NCI-H748 treated with DMSO at 0.1 percent for 48 hours (cell line): ENCODE measurements at regions not wholly inside any gene's neighbourhood (a gene's known extent, or its start where the extent isn't known, plus 50 kb on each side); places are given as distances from the start of the nearest gene placed in this dataset.

Experiments used
- DNase-seq: peaks from one replicate; lab custom pipeline; 2025; lab: John Stamatoyannopoulos, UW

DNA sequence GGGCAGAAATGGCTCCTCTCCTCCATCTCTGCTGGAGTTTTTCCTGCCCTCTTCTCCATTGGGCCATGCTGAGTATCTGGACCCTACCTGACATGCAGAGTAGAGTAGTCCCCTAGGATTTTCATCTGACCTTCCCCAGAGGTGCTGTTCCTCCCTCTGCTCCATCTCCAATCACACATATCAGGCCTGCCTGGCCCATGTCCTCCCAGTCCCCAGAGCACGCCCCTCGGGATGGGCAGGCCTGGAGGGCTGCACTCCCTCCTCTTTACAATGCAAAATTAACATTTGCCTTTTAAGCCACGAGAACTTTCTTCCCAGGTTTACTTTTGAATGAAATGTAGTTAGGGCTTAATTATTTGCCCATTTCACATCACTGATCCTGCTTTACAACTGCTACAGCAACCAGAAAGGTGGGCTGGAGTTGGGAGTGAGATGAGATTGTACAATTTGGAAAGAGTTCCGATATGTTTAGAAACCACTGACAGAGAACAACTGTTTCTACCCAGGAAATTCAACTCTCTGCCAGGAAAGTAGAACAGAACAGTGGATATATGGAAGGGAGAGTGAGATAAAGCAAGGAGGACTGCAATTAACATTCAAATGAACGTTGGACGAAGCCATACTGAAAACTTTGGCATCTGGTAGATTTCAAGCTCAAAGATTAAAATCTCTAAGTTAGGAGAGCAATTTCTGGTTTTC, 184.0 kb upstream of the HABP2 start:
- no peak for DNase-seq

GRCh38 chr10:113369365-113369694, 183.5 kb upstream of the HABP2 start:
- no peak for DNase-seq

- no peak for DNase-seq
Measured at GRCh38 chr10:113376428-113376827, 176.4 kb upstream of the HABP2 start.

DNA sequence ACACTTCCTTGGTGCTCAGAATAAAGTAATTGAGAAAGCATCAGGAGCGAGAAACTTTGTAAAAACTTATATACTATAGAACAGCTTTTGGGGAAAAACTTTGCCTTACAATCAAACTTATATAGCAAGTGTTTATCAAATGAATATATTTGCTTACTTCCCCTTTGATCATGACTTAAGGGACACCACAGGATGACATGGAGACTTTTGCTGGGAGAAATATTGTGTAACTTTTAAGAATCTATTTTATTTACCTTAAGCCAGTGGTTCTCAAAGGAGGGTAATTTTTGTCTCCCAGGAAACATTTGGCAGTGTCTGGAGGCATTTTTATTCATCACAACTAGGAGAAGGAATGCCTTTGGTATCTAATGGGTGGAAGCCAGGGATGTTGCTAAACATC, 173.8 kb upstream of the HABP2 start:
- DNase-seq: no peak

DNA sequence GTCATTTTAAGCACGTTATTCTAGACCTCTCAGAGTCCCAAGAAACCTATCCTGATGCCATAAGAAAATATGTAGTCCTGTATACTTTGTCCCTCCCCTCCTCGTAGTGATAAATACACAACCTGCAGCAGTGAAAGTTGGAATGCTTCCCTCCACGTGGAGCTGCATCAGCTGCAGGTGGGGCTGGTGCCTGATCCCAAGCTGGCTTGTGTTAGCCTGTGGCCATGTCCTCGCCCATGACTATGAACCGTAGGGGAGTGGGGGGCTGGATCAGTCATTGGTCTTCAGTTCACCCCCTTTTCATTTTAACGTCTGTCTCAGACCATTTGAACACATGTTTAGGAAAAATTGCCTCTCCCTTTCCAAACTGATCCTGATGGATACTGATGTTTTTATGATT, 171.4 kb upstream of the HABP2 start:
- DNase-seq: no peak

- no peak for DNase-seq
Measured at GRCh38 chr10:113381981-113382509, 170.8 kb upstream of the HABP2 start.

DNA sequence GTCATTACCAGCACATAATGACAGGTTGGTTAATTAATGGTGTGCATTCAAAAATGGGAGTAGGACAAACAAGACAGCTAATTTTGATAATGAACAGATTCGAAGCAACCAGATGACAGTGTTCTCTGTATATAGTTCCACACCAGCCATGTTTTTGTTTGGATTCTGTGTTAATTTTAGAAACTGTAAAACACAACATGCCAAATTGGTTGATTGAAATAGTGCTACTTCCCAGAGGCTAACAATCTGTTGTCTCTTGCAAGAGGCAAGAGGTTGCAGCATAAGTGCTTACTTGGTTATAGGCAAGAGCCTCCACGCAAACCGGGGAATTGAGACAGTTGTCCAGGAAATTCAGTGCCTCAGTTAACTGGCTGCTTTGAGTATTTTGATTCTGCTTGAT, 170.2 kb upstream of the HABP2 start:
- no peak for DNase-seq

DNA sequence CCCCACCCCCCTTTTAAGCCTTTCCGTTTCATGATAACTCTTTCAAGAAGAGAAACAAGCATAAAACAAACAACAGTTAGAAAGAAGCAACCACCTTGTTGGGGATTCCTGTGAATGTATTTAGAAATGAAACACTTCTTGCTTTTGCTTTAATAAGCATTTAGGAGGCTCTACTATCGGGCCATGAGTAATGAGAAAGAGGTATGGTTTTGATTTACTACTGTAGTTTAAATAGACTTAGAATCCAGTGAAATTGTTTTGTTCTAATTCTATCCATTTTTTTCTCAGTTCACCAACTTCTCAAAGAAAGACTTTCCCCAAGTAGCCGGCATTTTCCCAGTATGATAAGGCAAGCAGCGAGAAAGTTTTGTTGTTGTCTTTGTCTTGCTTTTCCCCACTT, 168.7 kb upstream of the HABP2 start:
- DNase-seq: no peak

GRCh38 chr10:113385021-113385999, 167.5 kb upstream of the HABP2 start:
- DNase-seq: peak; percentile 12

DNA sequence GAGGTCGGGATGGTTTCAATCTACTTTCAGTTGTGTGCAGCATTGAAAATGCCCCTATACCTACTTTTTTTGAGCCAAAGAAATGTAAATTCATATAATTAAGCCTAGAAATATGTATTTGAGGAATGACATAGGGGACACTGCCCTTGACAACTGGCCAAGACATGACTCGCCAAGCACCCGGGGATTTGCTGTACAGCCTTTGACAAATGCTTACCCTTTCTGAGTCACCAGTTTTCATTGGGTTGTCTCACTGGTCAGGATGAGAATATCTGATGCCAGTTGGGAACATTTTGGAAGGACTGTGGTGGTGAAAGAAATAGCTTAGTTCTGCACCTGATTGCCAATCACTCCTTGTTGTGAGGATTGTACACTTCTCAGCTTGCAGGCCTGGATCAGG, 166.8 kb upstream of the HABP2 start:
- DNase-seq: no peak

DNA sequence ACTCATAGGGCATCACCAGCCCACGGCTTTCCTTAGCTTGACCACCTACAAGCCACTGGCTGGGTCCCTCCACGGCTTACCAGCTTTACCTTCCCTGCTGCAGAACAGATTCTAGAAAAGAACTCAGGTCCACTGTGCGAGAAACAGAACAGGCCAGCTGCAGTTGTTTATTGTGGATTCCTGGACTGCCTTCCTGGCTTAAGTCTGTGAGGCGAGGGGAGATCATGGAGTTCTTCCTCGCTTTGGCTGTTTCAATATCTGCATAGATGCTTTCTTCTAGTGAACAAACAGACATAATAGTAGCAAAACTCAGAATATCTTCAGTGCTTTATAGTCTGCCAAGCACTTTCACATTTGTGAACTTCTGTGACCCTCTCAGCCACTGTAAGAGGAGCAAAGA, 162.9 kb upstream of the HABP2 start:
- no peak for DNase-seq

DNA sequence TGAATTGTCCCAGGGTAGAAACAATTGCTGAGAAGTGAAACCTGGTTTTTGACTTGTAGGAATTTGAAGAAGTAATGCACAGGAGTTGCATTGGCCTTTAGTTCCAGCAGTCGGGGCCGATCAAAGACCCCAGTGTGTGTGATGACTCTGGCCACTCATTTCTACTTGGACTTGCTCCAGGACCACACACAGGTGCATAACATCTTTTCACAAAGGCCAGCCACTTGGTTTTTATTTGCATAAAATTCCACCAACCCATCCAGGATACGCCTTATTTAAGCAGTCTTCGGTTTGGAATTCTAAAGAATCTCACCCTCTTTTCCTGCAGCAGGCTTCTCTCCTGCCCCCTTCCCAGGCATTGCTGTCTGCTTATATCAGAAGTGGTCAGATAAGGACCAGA, 162.0 kb upstream of the HABP2 start:
- DNase-seq: no peak

GRCh38 chr10:113397047-113397446, 155.8 kb upstream of the HABP2 start:
- DNase-seq: no peak

DNA sequence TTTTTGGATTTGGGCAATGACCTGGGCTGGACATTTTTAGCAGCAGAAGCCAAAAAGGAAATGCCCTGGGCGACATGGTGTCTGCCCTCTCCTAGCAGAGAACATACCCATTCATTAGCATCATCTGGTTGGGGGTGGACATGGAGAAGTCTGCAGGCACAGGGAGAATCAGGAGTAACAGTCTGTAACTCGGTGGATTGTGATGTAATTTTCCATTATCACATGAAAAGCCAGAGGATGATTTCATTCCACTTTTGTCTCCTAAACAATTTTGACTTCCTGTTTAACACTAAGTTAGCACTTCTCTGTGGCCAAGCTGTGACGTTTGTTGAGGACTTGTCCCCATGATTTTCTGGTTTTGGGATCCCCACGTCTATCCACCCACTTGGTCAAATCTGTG, 153.8 kb upstream of the HABP2 start:
- DNase-seq: no peak

GRCh38 chr10:113402602-113403001, 150.3 kb upstream of the HABP2 start:
- no peak for DNase-seq

GRCh38 chr10:113407218-113407617, 145.6 kb upstream of the HABP2 start:
- no peak for DNase-seq

- no peak for DNase-seq
Measured at GRCh38 chr10:113409175-113409574, 143.7 kb upstream of the HABP2 start.

DNA sequence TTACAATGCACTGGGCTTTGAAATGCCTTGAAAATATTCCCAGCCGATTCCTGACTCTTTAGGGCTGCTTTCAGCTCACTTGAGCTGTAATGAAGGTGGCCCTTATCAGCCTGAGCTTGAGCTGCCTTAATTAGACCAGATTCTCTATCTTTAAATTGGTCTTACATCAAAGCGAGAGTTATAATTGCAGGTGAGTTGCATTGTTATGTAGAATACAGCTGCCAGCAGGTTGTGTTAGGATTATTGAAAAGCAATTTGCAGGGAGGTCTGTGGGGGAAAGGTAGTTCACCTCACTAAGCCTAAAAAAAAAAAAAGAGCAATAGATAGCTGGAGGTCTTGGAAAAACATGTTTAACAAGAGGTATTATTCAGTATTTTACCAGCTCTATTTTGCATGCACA, 142.2 kb upstream of the HABP2 start:
- DNase-seq: no peak

DNA sequence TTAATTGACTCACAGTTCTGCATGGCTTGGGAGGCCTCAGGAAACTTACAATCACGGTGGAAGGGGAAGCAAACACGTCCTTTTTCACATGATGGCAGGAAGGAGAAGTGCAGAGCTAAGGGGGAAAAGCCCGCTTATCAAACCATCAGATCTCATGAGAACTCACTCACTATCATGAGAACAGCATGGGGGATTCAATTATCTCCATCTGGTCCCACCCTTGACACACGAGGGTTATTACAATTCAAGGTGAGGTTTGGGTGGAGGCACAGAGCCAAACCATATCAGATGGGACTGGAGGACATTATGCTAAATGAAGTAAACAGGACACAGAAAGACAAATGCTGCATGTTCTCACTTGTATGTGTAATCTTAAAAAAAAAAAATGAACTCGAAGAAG, 141.4 kb upstream of the HABP2 start:
- DNase-seq: no peak

GRCh38 chr10:113412161-113412560, 140.7 kb upstream of the HABP2 start:
- no peak for DNase-seq

DNA sequence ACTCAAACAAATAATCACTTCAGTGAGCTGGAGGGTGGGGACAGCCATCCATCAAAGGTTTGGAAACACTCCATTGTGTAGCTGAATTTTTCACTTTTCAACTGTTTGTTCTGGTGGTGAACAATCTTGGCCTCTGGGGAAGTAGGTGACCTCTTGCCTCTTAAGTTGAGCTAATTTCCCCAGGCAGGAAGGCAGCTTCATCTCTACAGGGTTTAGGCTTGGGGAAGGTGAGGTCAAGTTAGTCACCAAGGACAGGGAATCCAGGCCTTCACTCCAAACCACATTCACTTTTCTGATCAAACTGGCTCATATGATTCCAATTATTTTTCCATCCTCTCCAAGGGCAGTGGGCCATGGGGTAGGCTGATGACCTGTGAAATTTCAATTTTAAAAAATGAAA, 138.3 kb upstream of the HABP2 start:
- no peak for DNase-seq

DNA sequence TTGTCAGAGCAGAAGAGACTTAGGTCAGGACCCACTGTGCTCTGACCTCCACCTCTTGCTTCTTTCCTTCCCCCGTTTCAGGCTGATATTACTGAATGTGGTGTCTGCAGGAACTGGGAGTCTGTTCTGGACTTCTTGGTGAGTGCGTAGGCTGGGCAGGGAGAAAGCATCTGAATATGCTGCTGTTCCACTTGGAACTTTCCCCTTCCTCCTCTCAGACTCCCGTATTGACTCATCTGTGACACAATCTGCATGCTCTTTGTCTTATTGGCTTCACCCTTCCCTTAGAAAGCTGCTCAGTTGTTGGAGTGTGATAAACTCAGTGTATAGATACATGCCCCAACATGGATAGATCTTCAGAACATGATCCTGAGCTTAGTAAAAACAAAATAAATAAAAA, 137.6 kb upstream of the HABP2 start:
- DNase-seq: no peak

- DNase-seq: no peak
Measured at GRCh38 chr10:113420057-113420732, 132.7 kb upstream of the HABP2 start.
